HG03097 (cell line): ENCODE measurements at regions not wholly inside any gene's neighbourhood (a gene's known extent, or its start where the extent isn't known, plus 50 kb on each side); places are given as distances from the start of the nearest gene placed in this dataset.

Experiments used
- ATAC-seq: cut with Tn5 transposase; IDR thresholded peaks from one replicate; pipeline ENCODE4 v1.9.1; 2021; ENCODE audit not compliant: unreplicated experiment, low FRiP score

DNA sequence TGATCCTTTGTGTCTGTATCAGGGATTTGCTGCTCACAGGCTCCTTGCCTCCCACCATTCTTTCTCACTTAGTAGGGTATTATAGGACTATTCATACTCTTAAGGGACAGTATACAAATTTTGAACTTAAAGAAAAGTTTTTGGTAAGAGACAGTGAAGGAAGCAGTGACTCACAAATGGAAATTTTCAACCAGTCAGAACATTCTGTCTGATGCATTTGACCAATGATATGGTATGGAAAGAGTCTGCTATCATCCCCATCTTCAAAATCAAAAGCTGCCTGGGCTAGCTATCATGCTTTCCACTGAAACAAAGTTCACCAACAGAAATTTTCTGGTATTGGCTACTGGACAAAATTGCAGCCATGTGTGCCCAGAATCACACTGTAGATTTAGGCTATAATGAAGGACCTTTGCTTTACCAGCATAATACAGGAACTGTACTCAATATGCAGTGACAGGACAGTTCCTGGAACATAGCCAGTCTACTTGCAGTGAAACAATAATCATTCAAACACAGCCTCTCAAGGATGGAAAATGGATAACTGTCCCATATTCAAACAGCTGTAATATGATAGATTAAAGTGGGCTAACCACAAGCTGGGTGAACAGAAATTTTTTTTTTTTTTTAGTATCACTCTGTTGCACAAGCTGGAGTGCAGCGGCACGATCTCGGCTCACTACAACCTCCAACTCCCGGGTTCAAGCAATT is 109.0 kb upstream of the ACSL4 start:
- no peak for ATAC-seq

DNA sequence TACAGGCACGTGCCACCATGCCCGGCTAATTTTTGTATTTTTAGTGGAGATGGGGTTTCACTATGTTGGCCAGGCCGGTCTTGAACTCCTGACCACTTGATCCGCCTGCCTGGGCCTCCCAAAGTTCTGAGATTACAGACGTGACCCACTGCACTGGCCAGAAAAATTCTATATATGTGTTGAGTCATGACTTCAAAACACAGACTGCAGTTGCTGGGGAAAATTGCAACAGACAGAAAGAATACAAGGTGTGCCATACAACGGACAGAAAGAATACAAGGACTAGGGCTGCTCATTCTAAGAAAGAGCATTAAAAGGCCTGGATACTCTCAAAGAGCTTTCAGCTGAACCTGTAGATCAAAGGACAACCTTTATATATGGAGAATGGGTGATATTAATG is 109.6 kb upstream of the ACSL4 start:
- no peak for ATAC-seq

DNA sequence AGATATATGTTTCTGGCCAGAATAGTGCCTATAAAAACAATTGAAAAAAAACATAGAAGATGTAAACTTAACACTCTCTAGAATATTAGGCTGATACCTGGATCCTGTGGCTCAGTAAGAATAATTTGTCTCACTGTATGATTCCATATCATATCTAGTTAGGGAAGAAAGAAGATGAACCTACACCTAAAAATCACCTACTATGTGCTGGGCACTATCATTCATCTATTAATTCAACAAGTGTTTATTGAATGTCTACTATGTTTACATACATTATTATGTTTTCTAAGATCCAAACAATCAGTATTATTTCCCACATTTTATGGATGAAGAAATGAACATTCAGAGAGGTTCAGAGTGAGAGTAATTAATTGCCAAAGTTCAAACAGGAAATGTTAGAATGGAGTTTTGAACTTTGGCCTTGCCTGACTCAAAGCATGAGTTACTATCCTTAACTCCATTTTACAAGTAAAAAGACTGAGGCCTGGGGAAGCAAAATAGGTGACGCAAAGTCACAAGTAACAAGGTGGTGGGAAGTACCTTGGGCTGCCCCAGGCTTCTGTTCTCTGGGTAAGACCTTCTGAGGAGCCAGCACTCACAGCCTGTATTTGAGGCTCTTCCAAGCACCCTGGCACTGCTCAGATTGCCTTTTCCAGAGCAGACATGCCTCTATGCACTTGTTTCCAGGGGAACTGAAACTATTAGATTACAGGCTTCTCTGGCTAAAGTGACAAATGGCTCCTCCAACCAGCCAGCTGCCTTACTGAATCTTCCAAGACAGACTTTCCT is 111.1 kb upstream of the ACSL4 start:
- no peak for ATAC-seq

DNA sequence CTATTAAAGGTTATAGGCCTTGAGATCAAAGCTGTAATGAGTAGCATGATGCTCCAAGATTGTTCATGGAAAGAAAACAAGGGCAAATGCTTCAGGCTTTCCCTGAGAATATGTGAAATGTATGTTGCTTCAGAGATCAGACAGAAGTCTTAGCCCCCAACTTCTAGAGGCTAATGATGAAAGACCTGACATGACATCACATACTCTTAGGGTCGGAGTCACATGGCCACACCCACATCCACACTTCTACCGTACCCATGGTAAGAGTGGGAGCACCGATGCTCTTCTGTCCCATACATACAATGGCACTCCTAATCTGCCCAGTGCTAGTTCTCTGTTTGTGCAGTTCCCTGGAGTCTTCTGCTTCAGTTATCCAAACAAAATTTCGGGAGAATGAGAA is 111.9 kb upstream of the ACSL4 start:
- ATAC-seq = no peak

DNA sequence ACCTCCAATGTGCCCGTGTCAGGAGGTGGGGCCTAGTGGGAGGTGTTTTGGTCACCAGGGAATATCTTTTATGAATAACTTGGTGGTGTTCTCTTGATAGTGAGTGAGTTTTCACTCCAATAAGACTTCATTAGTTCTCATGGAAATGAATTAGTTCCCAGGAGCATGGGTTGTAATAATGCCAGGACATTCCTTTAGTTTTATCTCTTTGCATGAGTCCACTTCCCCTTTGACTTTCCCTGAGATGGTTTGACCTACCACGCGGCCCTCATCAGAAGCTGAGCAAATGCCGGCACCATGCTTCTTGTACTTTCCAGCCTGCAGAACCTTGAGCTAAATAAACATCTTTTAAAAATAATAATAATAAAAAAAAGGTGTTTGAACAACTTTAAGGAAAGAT is 112.9 kb upstream of the ACSL4 start:
- ATAC-seq = no peak

DNA sequence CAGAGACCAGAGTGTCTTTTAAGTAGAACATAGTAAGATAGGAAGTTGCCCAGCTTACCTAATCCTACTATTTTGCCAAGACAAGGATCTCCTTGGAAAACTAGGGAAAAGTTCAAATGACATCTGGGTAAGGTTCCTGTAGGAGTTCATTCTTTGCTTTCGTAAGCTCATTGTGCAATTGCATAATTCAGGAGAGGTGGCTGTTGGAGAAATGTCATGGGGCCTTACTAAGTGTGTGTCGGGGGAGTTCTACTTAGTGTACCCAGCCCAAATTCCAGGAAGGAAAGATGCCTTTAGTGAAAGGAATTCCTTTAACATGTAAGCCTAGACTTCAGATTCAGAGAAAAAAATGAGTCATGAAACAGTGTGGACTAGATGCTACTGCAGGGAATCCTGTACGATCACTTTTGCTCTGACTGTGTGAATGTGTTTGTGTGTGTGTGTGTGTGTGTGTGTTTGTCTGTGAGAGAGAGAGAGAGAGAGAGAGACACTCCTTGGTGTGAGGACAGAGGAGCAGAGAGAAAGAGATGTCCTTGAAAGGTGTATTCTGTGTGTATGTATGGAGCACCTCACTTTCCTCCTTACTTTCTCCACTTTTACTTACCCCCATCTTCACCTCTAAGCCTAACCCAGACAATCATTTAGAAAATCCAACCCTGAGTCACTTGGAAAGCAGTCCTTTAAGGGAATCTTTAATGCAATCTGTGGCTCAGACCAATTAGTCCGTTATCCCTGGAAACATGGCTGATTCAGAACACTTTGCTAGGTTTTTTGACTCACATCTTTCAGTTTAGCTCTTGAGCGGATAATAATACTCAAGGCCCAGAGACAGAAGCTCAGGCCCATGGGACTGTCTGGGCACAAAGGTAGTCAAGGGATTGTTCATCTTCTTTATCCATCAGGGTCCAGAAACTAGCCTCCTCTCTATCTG is 114.5 kb upstream of the ACSL4 start:
- no peak for ATAC-seq

DNA sequence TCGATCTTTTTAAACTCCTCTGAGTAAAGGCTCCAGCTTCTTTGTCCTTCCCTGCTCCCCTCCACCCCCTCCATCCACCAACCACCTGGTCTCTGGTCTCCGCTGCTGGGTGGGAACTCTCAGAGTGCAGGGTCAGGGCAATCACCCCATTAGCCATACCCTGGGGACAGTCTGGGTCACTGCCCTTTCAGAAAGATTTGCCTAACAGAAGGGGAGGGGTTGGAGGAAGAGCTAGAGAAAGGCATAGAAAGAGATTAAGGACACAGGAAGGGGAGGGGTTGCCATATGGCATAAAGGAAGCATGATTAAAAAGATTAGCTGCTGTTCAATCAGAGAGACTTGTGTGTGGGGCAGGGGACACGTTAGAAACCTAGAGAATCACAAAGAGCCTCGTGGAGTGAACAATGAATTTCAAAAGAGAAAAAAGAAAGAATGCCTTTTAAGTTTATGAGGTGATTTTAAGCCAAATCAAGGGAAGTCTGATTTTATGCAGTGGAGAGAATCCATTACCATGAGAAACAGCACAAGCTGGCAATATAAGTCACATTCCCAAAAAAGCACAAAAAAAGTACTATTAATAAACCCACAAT is 115.5 kb upstream of the ACSL4 start:
- ATAC-seq = peak; percentile 84

DNA sequence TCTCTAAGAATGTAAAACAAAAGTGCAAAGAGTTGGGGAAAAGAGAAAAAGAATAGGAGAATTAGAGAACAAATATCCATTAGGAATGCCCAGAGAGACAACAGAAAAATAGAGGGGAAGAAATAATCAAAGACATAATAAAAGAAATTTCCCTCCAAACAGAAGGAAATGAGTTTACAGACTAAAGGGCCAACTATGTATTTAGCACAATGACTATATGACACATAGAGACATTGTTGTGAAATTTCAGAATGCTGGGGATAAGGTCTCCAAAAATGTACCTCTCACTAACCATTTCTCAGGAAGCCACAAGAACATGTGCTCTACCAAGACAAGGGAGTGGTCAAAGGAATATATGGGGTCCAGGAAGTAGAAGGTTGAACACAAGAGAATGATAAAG is 121.0 kb upstream of the ACSL4 start:
- no peak for ATAC-seq

DNA sequence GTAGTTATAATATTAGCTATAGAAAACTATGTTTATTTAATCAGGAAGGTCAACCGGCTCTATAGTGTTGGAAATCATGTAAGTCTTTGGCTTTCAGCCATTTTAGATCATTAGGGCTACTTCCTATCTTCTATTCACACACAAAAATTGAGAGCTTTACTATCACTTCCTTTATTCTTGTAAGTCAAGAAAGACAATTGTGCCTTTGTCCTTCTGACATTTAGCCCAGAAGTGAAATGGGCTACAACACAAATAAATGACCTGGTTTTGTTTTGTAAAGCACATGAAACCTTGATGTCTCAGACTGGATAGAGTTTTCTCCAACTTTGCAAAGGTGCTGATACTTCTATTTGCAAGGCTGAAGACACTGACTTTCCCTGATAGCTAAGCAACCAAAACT is 122.4 kb upstream of the ACSL4 start:
- ATAC-seq = no peak

DNA sequence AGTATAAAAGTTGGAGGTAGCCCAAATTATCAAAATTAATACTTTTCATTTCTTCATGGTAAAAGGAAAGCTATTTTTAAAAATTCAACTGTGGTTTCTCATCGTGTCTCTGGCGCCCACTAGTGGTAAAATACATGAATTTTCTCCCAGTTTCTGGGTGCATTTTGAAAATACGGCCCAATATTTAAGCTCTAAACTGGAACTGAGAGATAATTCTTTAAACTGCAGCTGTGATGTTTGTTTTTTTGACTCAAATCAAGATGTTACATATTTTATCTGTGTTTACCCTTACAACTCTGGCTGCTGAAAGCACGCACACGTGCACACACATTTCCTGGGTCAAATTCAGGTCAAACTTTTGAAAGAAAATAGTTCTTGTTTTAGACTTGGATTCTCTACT is 123.9 kb upstream of the ACSL4 start:
- no peak for ATAC-seq

DNA sequence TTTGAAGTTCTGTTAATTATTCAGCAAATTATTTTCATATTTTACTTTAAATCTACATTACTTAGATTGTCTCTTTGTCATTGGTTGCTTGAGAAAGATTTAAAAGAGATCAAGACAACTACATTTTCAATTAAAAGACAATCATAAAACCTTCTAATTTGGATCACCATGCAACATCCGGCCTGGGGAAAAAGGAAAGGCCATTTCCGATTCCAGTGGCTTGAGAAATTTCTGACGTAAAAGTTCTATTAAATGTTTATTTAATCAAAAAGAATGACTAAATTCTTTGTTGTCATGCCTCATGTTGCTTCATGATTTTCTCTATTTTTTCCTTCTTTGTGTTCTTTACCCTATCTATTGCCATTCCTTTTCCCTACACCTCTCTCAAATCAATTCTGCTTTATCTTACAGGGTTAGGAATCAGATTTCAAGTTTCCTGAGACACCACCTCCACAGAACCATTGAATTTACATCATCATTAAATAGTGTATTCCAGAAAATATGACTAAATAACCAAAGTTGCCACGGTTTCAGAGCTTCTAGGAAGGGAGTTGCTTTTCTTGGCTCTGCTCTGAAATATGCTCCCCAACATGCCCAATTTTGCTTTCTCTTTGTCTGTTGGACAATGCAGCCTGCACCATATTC is 124.6 kb upstream of the ACSL4 start:
- ATAC-seq = no peak

DNA sequence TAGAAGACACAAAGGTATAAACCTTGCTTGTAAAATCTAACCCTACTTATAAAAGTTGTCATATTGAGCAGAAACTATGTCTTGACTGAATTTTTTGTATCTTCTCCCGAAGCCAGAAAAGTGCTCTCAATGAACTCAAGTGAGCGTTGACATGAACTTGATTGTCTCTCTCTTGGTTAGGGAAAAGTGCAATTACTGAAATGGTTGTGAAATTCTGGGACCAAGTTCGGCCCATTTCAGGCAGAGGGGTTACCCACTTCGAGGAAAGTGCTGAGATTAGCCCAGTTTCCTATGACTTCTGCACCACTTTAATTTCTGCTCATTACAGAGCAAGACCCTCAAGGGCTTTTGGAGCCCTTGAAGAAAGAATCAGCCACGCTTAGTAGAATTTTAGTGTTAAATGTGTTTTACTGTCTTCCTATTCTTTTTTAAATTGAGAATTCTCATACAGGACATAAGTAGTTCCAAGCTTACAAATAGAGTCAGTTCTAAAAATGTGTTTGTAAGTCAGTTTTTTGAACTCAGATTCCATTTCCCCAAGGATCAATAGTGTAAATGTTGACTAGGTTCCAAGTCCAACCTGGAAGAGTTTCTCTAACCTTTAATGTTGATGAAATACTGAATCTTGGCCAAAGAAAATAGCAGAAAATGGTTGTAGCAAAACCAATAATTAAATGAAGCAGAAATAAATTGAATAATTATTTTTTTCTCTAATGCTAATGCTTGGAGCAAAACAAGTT is 125.7 kb upstream of the ACSL4 start:
- no peak for ATAC-seq

DNA sequence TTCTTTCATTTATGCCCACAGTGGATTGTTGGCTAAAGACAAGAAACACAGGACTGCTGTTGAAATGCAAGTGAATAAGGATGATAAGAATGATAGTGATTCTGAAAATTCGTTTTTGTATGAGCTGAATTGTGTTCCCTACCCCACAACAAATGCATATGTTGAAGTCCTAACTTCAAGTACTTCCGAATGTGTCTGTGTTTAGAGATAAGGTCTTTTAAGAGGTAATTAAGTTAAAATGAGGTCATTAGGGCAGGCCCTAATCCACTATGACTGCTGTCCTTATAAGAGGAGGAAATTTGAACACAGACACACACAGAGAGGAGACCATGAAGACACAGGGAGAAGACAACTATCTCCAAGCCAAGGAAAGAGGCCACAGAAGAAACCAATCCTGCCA is 126.6 kb upstream of the ACSL4 start:
- no peak for ATAC-seq

DNA sequence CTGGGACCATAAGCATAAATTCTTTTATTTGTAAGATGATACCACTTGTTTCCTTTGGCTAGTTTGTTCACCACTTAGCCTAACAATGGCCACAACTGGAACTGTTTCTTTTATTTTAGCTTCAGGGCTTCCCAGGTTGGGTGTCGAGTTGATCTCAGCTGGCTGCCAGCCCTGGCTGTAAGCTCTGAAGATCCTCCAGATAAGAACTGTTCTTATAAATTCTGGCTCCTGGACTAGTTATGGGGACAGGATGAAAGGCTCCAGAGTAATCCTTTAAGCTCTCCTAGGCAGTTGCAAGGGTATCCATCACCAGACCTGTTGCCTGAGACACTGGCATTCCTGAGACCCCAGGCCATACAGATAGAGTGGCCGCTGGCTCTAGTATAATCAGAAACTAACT is 129.4 kb upstream of the ACSL4 start:
- no peak for ATAC-seq

DNA sequence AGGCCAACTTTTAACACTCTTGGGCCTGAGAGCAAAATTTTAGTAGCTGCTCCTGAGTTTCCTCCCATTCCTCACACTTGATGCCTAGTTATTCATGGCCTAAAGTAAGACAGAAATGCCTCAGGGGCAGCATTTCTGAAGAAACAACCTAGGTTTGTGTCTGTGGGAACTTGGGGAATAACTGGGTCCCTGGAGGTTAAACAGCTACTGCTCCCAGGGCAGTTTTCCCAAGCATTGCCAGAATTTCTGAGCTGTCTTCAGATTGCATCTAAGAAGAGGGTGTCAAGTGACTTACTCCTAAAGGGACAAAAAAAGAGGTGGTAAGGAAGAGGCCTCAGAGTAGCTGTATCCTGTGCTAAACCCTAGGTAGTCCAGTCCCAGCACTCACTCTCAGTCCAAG is 130.8 kb upstream of the ACSL4 start:
- ATAC-seq = no peak

DNA sequence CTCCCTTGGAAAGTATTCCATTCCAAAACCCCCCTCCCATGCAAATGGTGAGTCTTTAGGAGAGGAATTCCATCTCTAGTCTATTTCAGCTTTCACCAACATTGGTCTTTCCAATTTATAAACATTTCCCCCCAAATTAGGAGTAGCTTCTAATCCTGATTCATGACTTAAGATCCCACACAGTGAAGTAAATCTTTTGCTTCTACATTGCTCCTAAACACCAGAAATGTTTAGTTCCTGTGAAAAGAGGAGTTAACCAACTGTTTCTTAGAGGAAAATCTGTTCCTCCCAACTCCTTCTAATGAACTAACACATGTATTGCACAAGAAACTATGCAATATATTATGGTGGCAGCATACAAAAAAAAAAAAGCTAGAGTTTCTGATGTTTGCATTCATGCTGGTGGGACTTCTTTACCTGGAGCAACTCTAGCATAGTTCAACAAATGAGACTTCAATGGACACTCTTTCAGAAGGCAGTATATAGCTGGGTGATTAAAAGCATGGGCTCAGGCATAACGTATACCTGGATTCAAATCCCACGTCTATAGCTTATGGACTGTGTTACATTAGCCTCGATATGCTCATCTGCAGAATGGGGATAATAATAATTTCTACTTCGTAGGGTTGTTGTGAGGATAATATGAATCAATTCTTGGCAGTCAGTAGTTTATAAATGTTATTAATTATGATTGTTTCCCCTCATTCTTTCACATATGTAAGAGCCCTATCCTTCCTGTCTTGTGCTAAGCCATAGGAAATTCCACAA is 131.6 kb upstream of the TMEM164 start:
- ATAC-seq = no peak

DNA sequence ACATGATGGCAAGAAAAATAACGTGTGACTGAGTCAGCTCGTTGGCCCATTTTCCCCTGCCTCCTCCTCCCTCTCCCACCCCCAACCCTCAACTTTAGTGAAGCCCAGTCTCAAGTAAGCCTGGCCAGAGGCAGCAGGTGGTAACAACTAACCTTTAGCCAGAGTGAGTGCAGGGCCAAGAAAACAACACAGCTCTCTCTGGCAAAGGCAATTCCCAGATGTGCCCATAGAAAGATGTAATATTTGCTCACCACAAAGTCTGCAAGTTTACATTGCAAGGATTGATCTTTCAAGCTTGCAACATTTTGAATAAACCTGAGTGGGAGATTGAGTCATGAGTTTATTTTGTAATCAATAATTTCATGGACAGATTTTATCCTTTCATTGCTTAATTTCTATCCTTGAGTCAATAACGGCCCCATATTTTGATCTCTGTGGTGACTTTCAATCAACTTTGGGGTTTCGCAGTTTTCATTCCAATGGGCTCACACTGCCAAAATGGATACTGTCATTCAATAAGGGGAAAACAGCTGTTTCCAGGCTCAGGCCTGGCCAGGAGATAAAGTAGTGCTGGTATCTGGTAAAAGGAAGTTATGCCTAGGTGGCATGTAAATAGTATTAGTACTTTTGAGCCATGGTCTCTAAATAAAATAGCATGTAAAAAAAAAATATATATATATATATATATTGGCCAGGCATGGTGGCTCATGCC is 130.7 kb upstream of the TMEM164 start:
- ATAC-seq = no peak

DNA sequence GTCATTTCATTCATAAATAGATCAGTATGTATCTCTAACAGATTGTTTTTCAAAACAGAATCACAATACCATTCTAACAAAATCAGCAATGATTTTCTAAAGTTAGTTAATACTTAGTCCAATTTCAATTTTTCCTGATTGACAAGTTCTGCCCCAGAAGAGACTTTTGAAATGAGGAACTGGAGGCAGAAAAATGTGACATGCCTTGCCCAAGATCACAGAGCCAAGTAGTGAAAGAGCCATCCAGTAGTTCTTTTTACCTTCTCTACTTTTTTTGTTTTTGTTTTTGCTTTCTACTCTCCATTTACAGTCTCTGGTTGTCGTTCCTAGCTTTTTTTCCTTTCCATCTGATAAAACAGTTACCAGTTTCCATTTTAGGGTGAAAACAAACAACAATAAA is 129.3 kb upstream of the TMEM164 start:
- no peak for ATAC-seq
